ENCODE measurements at regions not wholly inside any gene's neighbourhood (a gene's known extent, or its start where the extent isn't known, plus 50 kb on each side); places are given as distances from the start of the nearest gene placed in this dataset.
"Not testable (repeated sequence)": the region's sequence is repeated elsewhere in the genome, so short reads cannot be mapped to it uniquely, and the experiment has no call there.

DNA sequence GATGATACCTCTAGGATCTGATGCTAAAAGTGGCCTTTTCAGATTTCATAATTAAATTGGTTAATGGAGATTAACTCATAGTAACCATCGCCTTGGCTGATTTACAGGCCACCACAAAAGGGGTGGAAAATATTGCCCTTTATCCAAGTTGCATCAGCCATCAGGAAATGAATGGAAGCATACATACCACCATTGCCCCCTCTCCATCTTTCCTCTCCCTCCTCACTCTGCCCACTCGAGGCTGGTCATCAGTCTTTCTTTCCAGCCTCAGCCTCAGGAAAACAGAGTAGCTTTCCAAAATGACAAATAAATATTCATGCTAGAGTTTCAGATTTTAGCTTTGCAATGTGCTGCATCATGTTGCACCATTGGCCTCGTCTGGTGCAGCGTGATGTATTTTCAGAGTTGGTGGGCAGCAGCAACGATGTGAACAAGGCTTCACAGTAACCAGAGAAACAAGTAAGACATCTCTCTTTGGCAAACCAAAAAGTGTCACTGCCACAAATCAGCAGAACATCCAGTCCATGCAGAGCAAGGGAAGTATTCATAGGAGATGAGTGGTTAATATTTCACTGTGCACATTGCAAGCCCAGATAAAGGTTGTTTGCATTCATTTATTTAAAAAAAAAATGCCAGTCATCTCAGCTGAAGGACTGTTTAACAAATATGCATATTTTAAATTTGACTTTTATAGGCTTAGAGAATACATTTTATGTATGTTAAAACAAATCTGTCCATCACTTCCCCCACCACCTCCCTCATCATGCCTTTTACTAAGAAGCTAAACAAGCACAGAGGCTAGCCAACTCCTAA lies 136.7 kb upstream of the FAT3 start:
- Histone ChIP-seq H3K79me1 (replicated peaks; ENCODE audit: low read length, poor library complexity, severe bottlenecking) (no peaks in the 10 kb centered on the region), H3K36me3 (ENCODE audit: control insufficient read depth in 1 of 2, insufficient read depth in 2 of 2, low read depth in 1 of 2, low read length in 2 of 2) (no peaks in the 10 kb centered on the region), H2BK15ac (ENCODE audit: low read depth, poor library complexity, severe bottlenecking) (no peak overlapping the region), H2AFZ (ENCODE audit: low read depth, low read length) (no peak overlapping the region), H2AK5ac (ENCODE audit: low read length, severe bottlenecking) (no peak overlapping the region), H3K4ac (ENCODE audit: low read depth in 1 of 2, low read length in 2 of 2) (no peak overlapping the region), H2BK5ac (ENCODE audit: low read depth, low read length, poor library complexity, severe bottlenecking) (no peak overlapping the region), H4K8ac (ENCODE audit: low read length) (no peak overlapping the region), H4K91ac (ENCODE audit: low read length) (no peak overlapping the region), H3K4me3 (ENCODE audit: insufficient read depth in 1 of 2, low read depth in 1 of 2, low read length in 2 of 2) (no peak overlapping the region), H3K9ac (ENCODE audit: low read length) (no peak overlapping the region), H3K27ac (ENCODE audit: low read length, poor library complexity, severe bottlenecking) (no peak overlapping the region), H3K4me2 (ENCODE audit: low read length, poor library complexity, severe bottlenecking) (no peak overlapping the region), H3K23ac (ENCODE audit: low read length in 2 of 2) (no peak overlapping the region), H2BK120ac (ENCODE audit: low read depth, low read length) (no peak overlapping the region), H3K27me3 (ENCODE audit: control insufficient read depth in 1 of 2, insufficient read depth in 1 of 2, low read length in 2 of 2) (no peaks in the 10 kb centered on the region), H3K9me3 (ENCODE audit: control insufficient read depth, low read length) (no peaks in the 10 kb centered on the region), H3K18ac (ENCODE audit: low read depth in 1 of 2, low read length in 2 of 2) (no peak overlapping the region), H3K14ac (ENCODE audit: low read length in 2 of 2) (no peak overlapping the region), H3K4me1 (ENCODE audit: control insufficient read depth, insufficient read depth, low read depth, low read length) (no peaks in the 10 kb centered on the region), H2BK12ac (ENCODE audit: low read length in 2 of 2) (no peak overlapping the region)
- 86% methylated on average over 5 of the region's 5 CpGs for WGBS
- DNase-seq = no peak

DNA sequence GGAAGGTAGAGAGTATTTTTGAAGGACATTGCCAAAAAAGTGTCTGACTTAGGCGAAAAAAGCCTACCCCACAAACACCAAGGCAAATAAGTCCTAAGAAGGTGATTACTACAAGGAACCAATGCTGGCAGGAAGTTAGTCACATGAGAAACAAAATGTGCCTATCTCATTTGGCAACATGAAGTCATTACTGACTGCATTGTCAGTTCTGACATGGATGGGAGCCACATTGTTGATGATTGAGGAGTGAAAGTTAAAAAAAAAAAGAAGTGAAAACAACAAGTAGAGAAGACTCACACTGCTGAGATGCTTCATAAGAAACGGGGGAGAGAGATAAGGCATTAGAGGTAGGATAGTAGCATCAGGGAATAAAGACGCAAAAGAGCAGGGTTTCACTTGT lies 141.5 kb upstream of the FAT3 start:
- Histone ChIP-seq H3K4ac (ENCODE audit: low read depth in 1 of 2, low read length in 2 of 2) (no peak overlapping the region), H2BK12ac (ENCODE audit: low read length in 2 of 2) (no peak overlapping the region), H2BK5ac (ENCODE audit: low read depth, low read length, poor library complexity, severe bottlenecking) (no peak overlapping the region), H3K4me2 (ENCODE audit: low read length, poor library complexity, severe bottlenecking) (no peak overlapping the region), H2AFZ (ENCODE audit: low read depth, low read length) (no peak overlapping the region), H3K79me1 (replicated peaks; ENCODE audit: low read length, poor library complexity, severe bottlenecking) (no peaks in the 10 kb centered on the region), H3K14ac (ENCODE audit: low read length in 2 of 2) (no peak overlapping the region), H3K4me1 (ENCODE audit: control insufficient read depth, insufficient read depth, low read depth, low read length) (no peaks in the 10 kb centered on the region), H2AK5ac (ENCODE audit: low read length, severe bottlenecking) (no peak overlapping the region), H3K4me3 (ENCODE audit: insufficient read depth in 1 of 2, low read depth in 1 of 2, low read length in 2 of 2) (no peak overlapping the region), H4K8ac (ENCODE audit: low read length) (no peak overlapping the region), H3K36me3 (ENCODE audit: control insufficient read depth in 1 of 2, insufficient read depth in 2 of 2, low read depth in 1 of 2, low read length in 2 of 2) (no peaks in the 10 kb centered on the region), H3K23ac (ENCODE audit: low read length in 2 of 2) (no peak overlapping the region), H3K27ac (ENCODE audit: low read length, poor library complexity, severe bottlenecking) (no peak overlapping the region), H4K91ac (ENCODE audit: low read length) (no peak overlapping the region), H3K18ac (ENCODE audit: low read depth in 1 of 2, low read length in 2 of 2) (no peak overlapping the region), H2BK120ac (ENCODE audit: low read depth, low read length) (no peak overlapping the region), H3K27me3 (ENCODE audit: control insufficient read depth in 1 of 2, insufficient read depth in 1 of 2, low read length in 2 of 2) (no peaks in the 10 kb centered on the region), H2BK15ac (ENCODE audit: low read depth, poor library complexity, severe bottlenecking) (no peak overlapping the region), H3K9me3 (ENCODE audit: control insufficient read depth, low read length) (no peaks in the 10 kb centered on the region), H3K9ac (ENCODE audit: low read length) (no peak overlapping the region)
- no peak for DNase-seq
- 77% methylated on average over 2 of the region's 3 CpGs for WGBS

DNA sequence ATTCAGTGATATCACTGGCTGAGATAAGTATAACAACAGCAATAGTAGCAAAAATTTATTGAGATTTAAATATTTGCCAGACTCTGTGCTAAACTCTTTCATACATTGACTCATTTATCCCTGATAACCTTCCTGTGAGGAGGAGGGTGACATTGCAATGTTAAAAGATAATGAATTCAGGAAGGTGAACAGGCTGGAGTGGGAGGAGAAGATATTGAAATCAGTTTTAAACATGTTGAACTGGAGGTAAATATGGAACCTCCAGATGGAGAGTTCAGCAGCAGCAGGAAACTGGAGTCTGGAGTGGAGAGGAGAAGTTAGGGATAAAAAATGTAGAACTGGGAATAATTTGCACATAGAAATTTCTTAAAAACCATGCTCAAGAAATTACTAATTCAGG lies 142.0 kb upstream of the FAT3 start:
- H3K79me1 ChIP-seq (replicated peaks; ENCODE audit: low read length, poor library complexity, severe bottlenecking) = no peaks in the 10 kb centered on the region
- H3K9me3 ChIP-seq (ENCODE audit: control insufficient read depth, low read length) = no peaks in the 10 kb centered on the region
- H3K18ac ChIP-seq (ENCODE audit: low read depth in 1 of 2, low read length in 2 of 2) = no peak overlapping the region
- H2AFZ ChIP-seq (ENCODE audit: low read depth, low read length) = no peak overlapping the region
- no peak overlapping the region for H3K4ac ChIP-seq (ENCODE audit: low read depth in 1 of 2, low read length in 2 of 2)
- H3K23ac ChIP-seq (ENCODE audit: low read length in 2 of 2) = no peak overlapping the region
- no peaks in the 10 kb centered on the region for H3K36me3 ChIP-seq (ENCODE audit: control insufficient read depth in 1 of 2, insufficient read depth in 2 of 2, low read depth in 1 of 2, low read length in 2 of 2)
- no peaks in the 10 kb centered on the region for H3K4me1 ChIP-seq (ENCODE audit: control insufficient read depth, insufficient read depth, low read depth, low read length)
- H3K4me2 ChIP-seq (ENCODE audit: low read length, poor library complexity, severe bottlenecking) = no peak overlapping the region
- H4K8ac ChIP-seq (ENCODE audit: low read length) = no peak overlapping the region
- no peak overlapping the region for H4K91ac ChIP-seq (ENCODE audit: low read length)
- H2BK12ac ChIP-seq (ENCODE audit: low read length in 2 of 2) = no peak overlapping the region
- no peak overlapping the region for H3K9ac ChIP-seq (ENCODE audit: low read length)
- no peak for DNase-seq
- no peak overlapping the region for H2AK5ac ChIP-seq (ENCODE audit: low read length, severe bottlenecking)
- H3K4me3 ChIP-seq (ENCODE audit: insufficient read depth in 1 of 2, low read depth in 1 of 2, low read length in 2 of 2) = no peak overlapping the region
- H3K27ac ChIP-seq (ENCODE audit: low read length, poor library complexity, severe bottlenecking) = no peak overlapping the region
- H2BK120ac ChIP-seq (ENCODE audit: low read depth, low read length) = no peak overlapping the region
- no peak overlapping the region for H3K14ac ChIP-seq (ENCODE audit: low read length in 2 of 2)
- H3K27me3 ChIP-seq (ENCODE audit: control insufficient read depth in 1 of 2, insufficient read depth in 1 of 2, low read length in 2 of 2) = no peaks in the 10 kb centered on the region
- no peak overlapping the region for H2BK5ac ChIP-seq (ENCODE audit: low read depth, low read length, poor library complexity, severe bottlenecking)
- no peak overlapping the region for H2BK15ac ChIP-seq (ENCODE audit: low read depth, poor library complexity, severe bottlenecking)

DNA sequence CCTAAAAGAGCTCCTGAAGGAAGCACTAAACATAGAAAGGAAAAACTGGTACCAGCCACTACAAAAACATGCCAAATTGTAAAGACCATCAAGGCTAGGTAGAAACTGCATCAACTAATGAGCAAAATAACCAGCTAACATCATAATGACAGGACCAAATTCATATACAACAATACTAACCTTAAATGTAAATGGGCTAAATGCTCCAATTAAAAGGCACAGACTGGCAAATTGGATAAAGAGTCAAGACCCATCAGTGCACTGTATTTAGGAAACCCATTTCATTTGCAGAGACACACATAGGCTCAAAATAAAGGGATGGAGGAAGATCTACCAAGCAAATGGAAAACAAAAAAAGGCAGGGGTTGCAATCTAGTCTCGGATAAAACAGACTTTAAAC lies 150.1 kb upstream of the FAT3 start:
- H3K9ac ChIP-seq (ENCODE audit: low read length); H2AFZ ChIP-seq (ENCODE audit: low read depth, low read length); H3K18ac ChIP-seq (ENCODE audit: low read depth in 1 of 2, low read length in 2 of 2); H3K4me2 ChIP-seq (ENCODE audit: low read length, poor library complexity, severe bottlenecking); H3K4ac ChIP-seq (ENCODE audit: low read depth in 1 of 2, low read length in 2 of 2); H3K79me1 ChIP-seq (replicated peaks; ENCODE audit: low read length, poor library complexity, severe bottlenecking); H3K9me3 ChIP-seq (ENCODE audit: control insufficient read depth, low read length); H3K27me3 ChIP-seq (ENCODE audit: control insufficient read depth in 1 of 2, insufficient read depth in 1 of 2, low read length in 2 of 2); H2BK12ac ChIP-seq (ENCODE audit: low read length in 2 of 2); H4K8ac ChIP-seq (ENCODE audit: low read length); H2BK120ac ChIP-seq (ENCODE audit: low read depth, low read length); H2BK5ac ChIP-seq (ENCODE audit: low read depth, low read length, poor library complexity, severe bottlenecking); H3K4me1 ChIP-seq (ENCODE audit: control insufficient read depth, insufficient read depth, low read depth, low read length); H3K23ac ChIP-seq (ENCODE audit: low read length in 2 of 2); H3K36me3 ChIP-seq (ENCODE audit: control insufficient read depth in 1 of 2, insufficient read depth in 2 of 2, low read depth in 1 of 2, low read length in 2 of 2); DNase-seq; H3K14ac ChIP-seq (ENCODE audit: low read length in 2 of 2); H4K91ac ChIP-seq (ENCODE audit: low read length); H2BK15ac ChIP-seq (ENCODE audit: low read depth, poor library complexity, severe bottlenecking); H3K27ac ChIP-seq (ENCODE audit: low read length, poor library complexity, severe bottlenecking); H3K4me3 ChIP-seq (ENCODE audit: insufficient read depth in 1 of 2, low read depth in 1 of 2, low read length in 2 of 2); H2AK5ac ChIP-seq (ENCODE audit: low read length, severe bottlenecking): not testable (repeated sequence)
- WGBS = 73% methylated on average over 1 of the region's 1 CpG

Data from mesenchymal stem cell (in vitro differentiated cells and primary cell).